ENCODE measurements at regions not wholly inside any gene's neighbourhood (a gene's known extent, or its start where the extent isn't known, plus 50 kb on each side); places are given as distances from the start of the nearest gene placed in this dataset.
"Not testable (repeated sequence)": the region's sequence is repeated elsewhere in the genome, so short reads cannot be mapped to it uniquely, and the experiment has no call there.

GRCh38 chr5:58357799-58358500 is 101.9 kb downstream of the PLK2 start:
- no peak for DNase-seq (ENCODE audit: low spot score)

GRCh38 chr5:58357121-58357520 is 102.8 kb downstream of the PLK2 start:
- DNase-seq (ENCODE audit: low spot score), result no peak

- no peak for DNase-seq (ENCODE audit: low spot score)
Observed at GRCh38 chr5:58356662-58357061, 103.2 kb downstream of the PLK2 start.

GRCh38 chr5:58354827-58355226 is 105.1 kb downstream of the PLK2 start:
- DNase-seq (ENCODE audit: low spot score), result no peak

- DNase-seq (ENCODE audit: low spot score), result no peak
Observed at GRCh38 chr5:58353992-58354391, 105.9 kb downstream of the PLK2 start.

GRCh38 chr5:58351190-58351589 is 108.7 kb downstream of the PLK2 start:
- no peak for DNase-seq (ENCODE audit: low spot score)

- DNase-seq (ENCODE audit: low spot score), result no peak
Observed at GRCh38 chr5:58348996-58349728, 110.7 kb downstream of the PLK2 start.

GRCh38 chr5:58346041-58346440 is 113.8 kb downstream of the PLK2 start:
- no peak for DNase-seq (ENCODE audit: low spot score)

GRCh38 chr5:58341476-58341875 is 118.4 kb downstream of the PLK2 start:
- no peak for DNase-seq (ENCODE audit: low spot score)

GRCh38 chr5:58335518-58335917 is 124.4 kb downstream of the PLK2 start:
- DNase-seq (ENCODE audit: low spot score), result no peak

- no peak for DNase-seq (ENCODE audit: low spot score)
Observed at GRCh38 chr5:58334035-58334434, 125.9 kb downstream of the PLK2 start.

GRCh38 chr5:58330781-58331180 is 129.1 kb downstream of the PLK2 start:
- no peak for DNase-seq (ENCODE audit: low spot score)

GRCh38 chr5:58327289-58327688 is 132.6 kb downstream of the PLK2 start:
- no peak for DNase-seq (ENCODE audit: low spot score)

- no peak for DNase-seq (ENCODE audit: low spot score)
Observed at GRCh38 chr5:58326022-58326421, 133.9 kb downstream of the PLK2 start.

GRCh38 chr5:58322453-58322852 is 137.4 kb downstream of the PLK2 start:
- DNase-seq (ENCODE audit: low spot score), result no peak

GRCh38 chr5:58318468-58318867 is 141.4 kb downstream of the PLK2 start:
- DNase-seq (ENCODE audit: low spot score), result no peak

GRCh38 chr5:58317808-58318207 is 142.1 kb downstream of the PLK2 start:
- no peak for DNase-seq (ENCODE audit: low spot score)

GRCh38 chr5:58317009-58317408 is 142.9 kb downstream of the PLK2 start:
- no peak for DNase-seq (ENCODE audit: low spot score)

- no peak for DNase-seq (ENCODE audit: low spot score)
Observed at GRCh38 chr5:58315794-58316193, 144.1 kb downstream of the PLK2 start.

- no peak for DNase-seq (ENCODE audit: low spot score)
Observed at GRCh38 chr5:58314356-58315210, 145.3 kb downstream of the PLK2 start.

GRCh38 chr5:58312299-58312698 is 147.6 kb downstream of the PLK2 start:
- no peak for DNase-seq (ENCODE audit: low spot score)

GRCh38 chr5:58311526-58311925 is 148.4 kb downstream of the PLK2 start:
- no peak for DNase-seq (ENCODE audit: low spot score)

GRCh38 chr5:58308384-58308783 is 151.5 kb downstream of the PLK2 start:
- not testable (repeated sequence) for DNase-seq (ENCODE audit: low spot score)
